WI38 (cell line): ENCODE measurements at regions not wholly inside any gene's neighbourhood (a gene's known extent, or its start where the extent isn't known, plus 50 kb on each side); places are given as distances from the start of the nearest gene placed in this dataset.

Experiments
- H3K4me3 ChIP-seq: 2 replicates; pipeline ENCODE4 v1.5.1; 2011; ENCODE audit warnings: low read depth, mild to moderate bottlenecking, control low read depth, low read length
- TF ChIP-seq, protein P1 (sequence below): IDR thresholded peaks from 2 replicates; pipeline ENCODE4 v1.5.1; 2012; ENCODE audit warnings: low read depth, mild to moderate bottlenecking, control low read depth, low read length

DNA sequence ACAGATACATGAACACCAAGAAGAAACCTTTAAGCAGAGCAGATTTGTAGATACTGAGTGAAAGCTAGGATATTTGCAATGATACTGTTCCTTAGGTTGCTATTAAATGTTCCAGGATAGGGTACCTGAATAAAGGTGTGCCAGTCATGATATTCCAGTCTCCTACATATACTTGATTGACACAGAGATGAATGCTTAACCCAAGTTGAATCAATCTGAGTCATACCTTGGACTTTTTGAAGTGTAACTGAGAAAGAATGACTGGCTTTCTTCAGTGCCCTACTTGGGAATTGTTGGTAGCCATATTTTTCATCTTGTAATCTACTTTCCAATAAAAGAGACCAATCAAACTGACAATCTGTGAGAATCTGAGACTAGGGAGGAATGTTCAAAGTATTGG lies 805.7 kb upstream of the GHITM start:
- TF ChIP-seq, protein P1, sequence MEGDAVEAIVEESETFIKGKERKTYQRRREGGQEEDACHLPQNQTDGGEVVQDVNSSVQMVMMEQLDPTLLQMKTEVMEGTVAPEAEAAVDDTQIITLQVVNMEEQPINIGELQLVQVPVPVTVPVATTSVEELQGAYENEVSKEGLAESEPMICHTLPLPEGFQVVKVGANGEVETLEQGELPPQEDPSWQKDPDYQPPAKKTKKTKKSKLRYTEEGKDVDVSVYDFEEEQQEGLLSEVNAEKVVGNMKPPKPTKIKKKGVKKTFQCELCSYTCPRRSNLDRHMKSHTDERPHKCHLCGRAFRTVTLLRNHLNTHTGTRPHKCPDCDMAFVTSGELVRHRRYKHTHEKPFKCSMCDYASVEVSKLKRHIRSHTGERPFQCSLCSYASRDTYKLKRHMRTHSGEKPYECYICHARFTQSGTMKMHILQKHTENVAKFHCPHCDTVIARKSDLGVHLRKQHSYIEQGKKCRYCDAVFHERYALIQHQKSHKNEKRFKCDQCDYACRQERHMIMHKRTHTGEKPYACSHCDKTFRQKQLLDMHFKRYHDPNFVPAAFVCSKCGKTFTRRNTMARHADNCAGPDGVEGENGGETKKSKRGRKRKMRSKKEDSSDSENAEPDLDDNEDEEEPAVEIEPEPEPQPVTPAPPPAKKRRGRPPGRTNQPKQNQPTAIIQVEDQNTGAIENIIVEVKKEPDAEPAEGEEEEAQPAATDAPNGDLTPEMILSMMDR = no peak
- H3K4me3 ChIP-seq = no peak overlapping the region

DNA sequence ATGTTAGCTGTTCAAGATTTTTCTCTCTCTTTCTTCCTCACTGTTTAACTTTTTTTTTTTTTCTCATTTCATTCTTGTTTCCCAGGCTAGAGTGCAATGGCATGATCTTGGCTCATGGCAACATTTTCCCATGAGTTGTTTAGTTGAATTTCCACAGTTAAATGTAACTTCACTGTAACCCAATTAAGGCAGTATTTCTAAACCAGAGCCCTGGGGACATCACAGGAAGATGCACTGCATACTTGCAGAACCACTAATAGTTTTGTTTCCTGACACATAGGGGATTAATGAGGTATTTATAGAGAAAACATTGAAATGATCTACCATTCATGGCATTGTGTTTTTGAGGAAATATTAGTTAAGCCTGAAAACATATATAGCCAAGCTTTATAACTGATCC lies 795.6 kb upstream of the GHITM start:
- H3K4me3 ChIP-seq = no peak overlapping the region
- TF ChIP-seq, protein P1 = no peak

DNA sequence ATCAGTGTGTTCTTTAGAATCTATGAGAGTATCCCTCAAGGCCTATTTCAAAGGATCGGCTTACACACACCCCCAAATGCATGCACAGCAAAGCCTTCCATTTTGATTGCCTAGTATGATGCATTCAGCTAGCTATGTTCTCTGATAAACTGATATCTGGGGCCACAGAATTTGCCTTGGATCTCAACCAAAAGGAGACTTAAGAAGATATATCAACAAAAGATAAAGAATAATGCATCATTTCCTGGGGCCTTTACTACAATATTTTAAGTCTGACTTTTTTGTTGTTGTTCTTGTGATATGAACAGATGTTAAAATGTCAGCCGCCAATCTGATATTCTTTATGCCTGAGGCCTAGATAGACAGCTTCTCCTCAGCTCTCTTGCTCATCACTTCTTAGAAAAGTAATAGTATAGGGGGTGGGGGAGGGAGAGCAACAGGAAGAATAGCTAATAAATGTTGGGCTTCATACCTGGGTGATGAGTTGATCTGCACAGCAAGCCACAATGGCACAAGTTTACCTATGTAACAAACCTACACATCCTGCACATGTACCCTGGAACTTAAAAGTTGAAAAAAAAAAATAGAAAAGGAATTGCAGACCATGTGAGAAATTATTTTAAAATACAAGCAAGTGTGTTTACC lies 792.9 kb upstream of the GHITM start:
- no peak overlapping the region for H3K4me3 ChIP-seq
- TF ChIP-seq, protein P1 = no peak

DNA sequence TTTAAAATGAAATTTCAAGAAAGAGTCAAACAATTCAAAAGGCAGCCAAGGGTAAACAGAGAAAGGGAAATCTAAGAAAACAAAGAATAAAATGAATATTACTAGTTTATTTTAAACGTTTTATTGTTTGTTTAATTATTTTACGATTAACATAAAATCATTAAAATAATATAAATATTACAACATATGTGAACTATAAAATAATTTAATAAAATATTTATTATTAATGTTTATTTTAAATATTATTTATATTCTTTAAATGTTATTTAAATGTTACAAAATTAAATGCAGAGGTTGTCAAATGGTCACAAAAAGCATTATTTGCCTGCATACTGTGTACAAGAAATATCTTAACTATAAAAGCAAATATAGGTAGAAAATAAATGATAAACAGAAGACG lies 786.7 kb upstream of the GHITM start:
- H3K4me3 ChIP-seq = no peak overlapping the region

DNA sequence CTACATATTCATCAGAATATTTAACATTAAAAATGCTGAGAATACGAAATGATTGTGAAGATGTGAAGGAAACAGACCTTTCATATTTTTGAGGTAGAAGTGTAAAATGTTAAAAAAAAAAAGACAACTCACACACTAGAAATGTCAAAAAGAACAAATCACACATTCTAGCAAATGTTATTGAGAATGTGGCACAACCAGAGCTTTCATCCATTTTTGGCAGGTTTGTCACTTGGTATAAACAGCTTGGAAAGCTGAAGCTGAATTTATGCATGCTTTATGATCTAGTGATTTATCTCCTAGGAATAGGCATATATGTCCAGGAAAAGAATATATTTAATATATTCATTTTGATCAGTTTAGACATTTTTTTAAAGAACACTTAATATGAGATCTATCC lies 784.9 kb upstream of the GHITM start:
- H3K4me3 ChIP-seq = no peak overlapping the region
- TF ChIP-seq, protein P1 = no peak

More for the DNA sequence above, 786.7 kb upstream of the GHITM start:
- TF ChIP-seq, protein P1 = no peak

DNA sequence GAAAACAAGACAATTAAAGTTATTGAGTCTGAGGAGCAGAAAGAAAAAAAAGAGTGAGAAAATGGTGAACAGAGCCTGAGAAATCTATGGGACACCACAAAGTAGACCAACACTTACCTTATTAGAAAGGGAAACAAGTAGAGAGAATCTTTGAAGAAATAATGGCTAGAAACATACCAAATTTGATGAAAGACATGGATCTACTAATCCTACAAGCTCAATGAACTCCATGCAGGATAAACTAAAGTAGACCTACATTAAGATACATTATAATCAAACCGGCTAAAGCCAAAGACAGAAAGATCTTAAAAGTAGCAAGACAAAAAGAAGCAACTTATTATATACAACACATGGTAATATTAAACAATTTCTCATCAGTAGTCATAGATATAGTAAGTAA lies 782.3 kb upstream of the GHITM start:
- no peak overlapping the region for H3K4me3 ChIP-seq
- TF ChIP-seq, protein P1 = no peak

DNA sequence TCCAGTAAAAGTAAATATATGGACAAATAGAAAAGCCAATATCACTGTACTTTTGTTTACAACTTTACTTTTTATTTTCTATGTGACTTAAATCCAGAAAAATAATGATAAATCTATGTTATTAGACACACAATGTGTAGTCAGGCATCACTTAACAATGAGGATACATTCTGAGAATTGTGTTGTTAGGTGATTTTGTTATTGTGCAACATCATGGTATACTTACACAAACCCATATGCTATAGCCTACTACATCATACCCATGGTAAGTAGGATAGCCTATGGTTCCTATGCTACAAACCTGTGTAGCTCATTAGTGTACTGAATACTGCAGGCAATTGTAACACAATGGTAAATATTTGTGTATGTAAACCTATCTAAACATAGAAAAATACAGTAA lies 781.7 kb upstream of the GHITM start:
- no peak overlapping the region for H3K4me3 ChIP-seq
- TF ChIP-seq, protein P1 = no peak
